HL-60 (cell line): ENCODE measurements at regions not wholly inside any gene's neighbourhood (a gene's known extent, or its start where the extent isn't known, plus 50 kb on each side); places are given as distances from the start of the nearest gene placed in this dataset.

Source experiments
- DNase-seq, 2 experiments: peaks; one replicate each; pipeline ENCODE4 v3.0.0-alpha.2; 2010 to 2020; ENCODE audit warnings: low read depth in 1 of 2, low spot score in 1 of 2
- H3K27ac ChIP-seq: fragments of 250-450 bp; sonication (Bioruptor Pico); replicated peaks from 2 replicates; pipeline ENCODE4 v1.5.1; 2020; ENCODE audit warnings: mild to moderate bottlenecking, moderate library complexity
- H3K27me3 ChIP-seq: fragments of 250-450 bp; sonication (Bioruptor Pico); 2 replicates; pipeline ENCODE4 v1.5.1; 2021; ENCODE audit warnings: mild to moderate bottlenecking, moderate library complexity; ENCODE audit not compliant: insufficient read depth, poor library complexity, severe bottlenecking
- H3K4me3 ChIP-seq: replicated peaks from 2 replicates; pipeline ENCODE4 v1.5.1; 2011; ENCODE audit warnings: mild to moderate bottlenecking, control low read depth, low read length; ENCODE audit not compliant: insufficient read depth
- GABPA ChIP-seq: IDR thresholded peaks from 2 replicates; pipeline ENCODE4 v1.6.1; 2012; ENCODE audit warnings: low read depth
- POLR2AphosphoS5 ChIP-seq: IDR thresholded peaks from 2 replicates; pipeline ENCODE4 v1.6.1; 2012; ENCODE audit warnings: low read depth
- SPI1 ChIP-seq: IDR thresholded peaks from 2 replicates; pipeline ENCODE4 v1.6.1; 2012; ENCODE audit warnings: low read depth, mild to moderate bottlenecking, borderline replicate concordance
- TF ChIP-seq, protein P1 (sequence below): IDR thresholded peaks from one replicate; pipeline ENCODE4 v1.5.1; 2011; ENCODE audit warnings: low read length, control low read depth, inconsistent platforms; ENCODE audit not compliant: insufficient read depth
- TF ChIP-seq, protein P2 (sequence below): IDR thresholded peaks from 2 replicates; pipeline ENCODE4 v1.6.1; 2012; ENCODE audit warnings: low read depth; ENCODE audit not compliant: insufficient replicate concordance

DNA sequence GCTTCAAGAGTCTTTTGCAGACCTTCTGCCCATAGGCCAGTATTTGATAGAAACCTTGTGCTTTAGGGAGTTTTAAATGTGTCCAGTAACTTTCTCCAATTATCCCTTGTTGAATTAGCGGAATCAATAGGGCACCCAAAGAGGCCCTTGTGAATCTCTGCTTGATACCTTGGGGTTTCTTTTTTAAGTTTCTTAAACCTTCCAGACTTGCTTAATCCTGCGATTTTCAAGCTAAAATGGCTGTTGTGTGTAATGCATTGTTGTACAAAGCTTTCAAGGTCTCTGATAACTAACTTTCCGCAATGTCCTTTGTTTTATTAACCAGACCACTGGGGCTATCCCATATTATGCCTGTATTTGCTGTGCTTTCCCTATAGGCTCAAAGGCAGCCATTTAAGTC lies 577.4 kb upstream of the RORB start:
- H3K4me3 ChIP-seq = no peak overlapping the region
- DNase-seq = no peak
- TF ChIP-seq SPI1 = no peak
- TF ChIP-seq, protein P1, sequence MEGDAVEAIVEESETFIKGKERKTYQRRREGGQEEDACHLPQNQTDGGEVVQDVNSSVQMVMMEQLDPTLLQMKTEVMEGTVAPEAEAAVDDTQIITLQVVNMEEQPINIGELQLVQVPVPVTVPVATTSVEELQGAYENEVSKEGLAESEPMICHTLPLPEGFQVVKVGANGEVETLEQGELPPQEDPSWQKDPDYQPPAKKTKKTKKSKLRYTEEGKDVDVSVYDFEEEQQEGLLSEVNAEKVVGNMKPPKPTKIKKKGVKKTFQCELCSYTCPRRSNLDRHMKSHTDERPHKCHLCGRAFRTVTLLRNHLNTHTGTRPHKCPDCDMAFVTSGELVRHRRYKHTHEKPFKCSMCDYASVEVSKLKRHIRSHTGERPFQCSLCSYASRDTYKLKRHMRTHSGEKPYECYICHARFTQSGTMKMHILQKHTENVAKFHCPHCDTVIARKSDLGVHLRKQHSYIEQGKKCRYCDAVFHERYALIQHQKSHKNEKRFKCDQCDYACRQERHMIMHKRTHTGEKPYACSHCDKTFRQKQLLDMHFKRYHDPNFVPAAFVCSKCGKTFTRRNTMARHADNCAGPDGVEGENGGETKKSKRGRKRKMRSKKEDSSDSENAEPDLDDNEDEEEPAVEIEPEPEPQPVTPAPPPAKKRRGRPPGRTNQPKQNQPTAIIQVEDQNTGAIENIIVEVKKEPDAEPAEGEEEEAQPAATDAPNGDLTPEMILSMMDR = no peak
- TF ChIP-seq, protein P2, sequence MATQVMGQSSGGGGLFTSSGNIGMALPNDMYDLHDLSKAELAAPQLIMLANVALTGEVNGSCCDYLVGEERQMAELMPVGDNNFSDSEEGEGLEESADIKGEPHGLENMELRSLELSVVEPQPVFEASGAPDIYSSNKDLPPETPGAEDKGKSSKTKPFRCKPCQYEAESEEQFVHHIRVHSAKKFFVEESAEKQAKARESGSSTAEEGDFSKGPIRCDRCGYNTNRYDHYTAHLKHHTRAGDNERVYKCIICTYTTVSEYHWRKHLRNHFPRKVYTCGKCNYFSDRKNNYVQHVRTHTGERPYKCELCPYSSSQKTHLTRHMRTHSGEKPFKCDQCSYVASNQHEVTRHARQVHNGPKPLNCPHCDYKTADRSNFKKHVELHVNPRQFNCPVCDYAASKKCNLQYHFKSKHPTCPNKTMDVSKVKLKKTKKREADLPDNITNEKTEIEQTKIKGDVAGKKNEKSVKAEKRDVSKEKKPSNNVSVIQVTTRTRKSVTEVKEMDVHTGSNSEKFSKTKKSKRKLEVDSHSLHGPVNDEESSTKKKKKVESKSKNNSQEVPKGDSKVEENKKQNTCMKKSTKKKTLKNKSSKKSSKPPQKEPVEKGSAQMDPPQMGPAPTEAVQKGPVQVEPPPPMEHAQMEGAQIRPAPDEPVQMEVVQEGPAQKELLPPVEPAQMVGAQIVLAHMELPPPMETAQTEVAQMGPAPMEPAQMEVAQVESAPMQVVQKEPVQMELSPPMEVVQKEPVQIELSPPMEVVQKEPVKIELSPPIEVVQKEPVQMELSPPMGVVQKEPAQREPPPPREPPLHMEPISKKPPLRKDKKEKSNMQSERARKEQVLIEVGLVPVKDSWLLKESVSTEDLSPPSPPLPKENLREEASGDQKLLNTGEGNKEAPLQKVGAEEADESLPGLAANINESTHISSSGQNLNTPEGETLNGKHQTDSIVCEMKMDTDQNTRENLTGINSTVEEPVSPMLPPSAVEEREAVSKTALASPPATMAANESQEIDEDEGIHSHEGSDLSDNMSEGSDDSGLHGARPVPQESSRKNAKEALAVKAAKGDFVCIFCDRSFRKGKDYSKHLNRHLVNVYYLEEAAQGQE = no peak
- TF ChIP-seq POLR2AphosphoS5 = no peak
- no peak for TF ChIP-seq GABPA
- H3K27me3 ChIP-seq = no peaks in the 10 kb centered on the region
- no peak overlapping the region for H3K27ac ChIP-seq

DNA sequence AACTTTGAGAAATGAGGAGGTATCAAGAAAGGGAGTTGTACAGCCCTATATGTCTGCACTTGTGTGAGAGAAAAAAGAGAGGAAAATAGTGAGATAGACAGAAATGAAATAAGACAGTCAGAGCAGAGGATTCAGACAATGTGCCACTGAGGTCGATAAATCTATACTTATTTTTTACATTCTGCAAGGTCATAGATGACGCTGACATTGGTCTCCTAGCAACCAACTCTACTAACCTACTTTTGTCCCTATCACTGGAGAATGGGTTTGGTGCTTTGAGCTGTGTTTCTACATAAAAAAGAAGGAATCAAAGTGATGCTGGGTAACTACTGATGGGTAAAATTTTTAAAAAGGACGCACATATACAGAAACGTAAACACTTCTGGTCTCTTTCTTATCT lies 573.3 kb upstream of the RORB start:
- H3K27ac ChIP-seq = no peak overlapping the region
- H3K27me3 ChIP-seq = no peaks in the 10 kb centered on the region
- no peak overlapping the region for H3K4me3 ChIP-seq
- no peak for DNase-seq
- TF ChIP-seq GABPA = no peak
- no peak for TF ChIP-seq SPI1
- no peak for TF ChIP-seq POLR2AphosphoS5
- TF ChIP-seq, protein P2 = no peak
- TF ChIP-seq, protein P1 = no peak

GRCh38 chr9:73951147-73951546 lies 546.0 kb upstream of the RORB start:
- TF ChIP-seq GABPA = no peak
- H3K27ac ChIP-seq = no peak overlapping the region

DNA sequence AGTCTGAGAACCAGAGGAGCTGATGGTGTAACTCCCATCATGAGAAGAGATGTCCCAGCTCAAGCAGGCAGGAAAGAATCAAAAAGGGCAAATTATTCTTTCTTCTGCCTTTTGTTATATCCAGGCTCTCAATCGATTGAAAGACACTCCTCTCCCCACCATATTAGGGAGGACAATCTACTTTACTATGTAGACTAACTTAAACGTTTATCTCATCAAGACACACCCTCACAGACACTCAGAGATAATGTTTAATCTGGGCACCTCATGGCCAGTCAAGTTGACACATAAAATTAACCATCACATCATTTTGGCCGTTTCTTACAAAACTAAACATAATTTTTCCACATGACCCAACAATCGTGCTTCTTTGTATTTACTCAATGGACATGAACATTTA lies 534.3 kb upstream of the RORB start:
- Histone ChIP-seq H3K27me3 (no peaks in the 10 kb centered on the region), H3K4me3 (no peak overlapping the region), H3K27ac (no peak overlapping the region)
- TF ChIP-seq SPI1 = no peak
- TF ChIP-seq GABPA = no peak
- TF ChIP-seq, protein P2 = no peak
- TF ChIP-seq POLR2AphosphoS5 = no peak
- TF ChIP-seq, protein P1 = no peak
- DNase-seq = no peak

More at GRCh38 chr9:73951147-73951546, 546.0 kb upstream of the RORB start:
- DNase-seq = no peak
- Histone ChIP-seq H3K4me3 (no peak overlapping the region), H3K27me3 (no peaks in the 10 kb centered on the region)
